MM.1S (cell line): ENCODE measurements at regions not wholly inside any gene's neighbourhood (a gene's known extent, or its start where the extent isn't known, plus 50 kb on each side); places are given as distances from the start of the nearest gene placed in this dataset.

Experiments
- DNase-seq: peaks from one replicate; pipeline ENCODE4 v3.0.0-alpha.2; 2015
- H2AFZ ChIP-seq: fragments of 300-600 bp; sonication (generic); 2 replicates; pipeline ENCODE4 v1.6.0; 2016; ENCODE audit warnings: antibody characterized with exemption, low read length
- H3F3A ChIP-seq: fragments of 300-600 bp; sonication (generic); 2 replicates; pipeline ENCODE4 v1.6.1; 2016; ENCODE audit warnings: mild to moderate bottlenecking, antibody characterized with exemption, low read length, moderate library complexity, mixed read lengths; ENCODE audit not compliant: insufficient read depth
- H3K27ac ChIP-seq: fragments of 300-600 bp; sonication (generic); 2 replicates; pipeline ENCODE4 v1.5.1; 2016; ENCODE audit warnings: mild to moderate bottlenecking, low read length
- H3K27me3 ChIP-seq: fragments of 300-600 bp; sonication (generic); replicated peaks from 2 replicates; pipeline ENCODE4 v1.6.0; 2016; ENCODE audit warnings: low read length; ENCODE audit not compliant: insufficient read depth
- H3K36me3 ChIP-seq: fragments of 300-600 bp; sonication (generic); replicated peaks from 2 replicates; pipeline ENCODE4 v1.6.1; 2016; ENCODE audit warnings: mild to moderate bottlenecking, low read length, mixed read lengths; ENCODE audit not compliant: insufficient read depth
- H3K4me1 ChIP-seq: fragments of 300-600 bp; sonication (generic); 2 replicates; pipeline ENCODE4 v1.6.1; 2016; ENCODE audit warnings: low read length, mixed read lengths
- H3K4me2 ChIP-seq: fragments of 300-600 bp; sonication (generic); 2 replicates; pipeline ENCODE4 v1.6.0; 2016; ENCODE audit warnings: low read depth, low read length
- H3K4me3 ChIP-seq: fragments of 300-600 bp; sonication (generic); 2 replicates; pipeline ENCODE4 v1.5.1; 2016; ENCODE audit warnings: low read length, mixed read lengths
- H3K79me2 ChIP-seq: fragments of 300-600 bp; sonication (generic); 2 replicates; pipeline ENCODE4 v1.6.1; 2016; ENCODE audit warnings: mixed run types, low read length, mixed read lengths
- H3K9ac ChIP-seq: fragments of 300-600 bp; sonication (generic); 2 replicates; pipeline ENCODE4 v1.6.1; 2016; ENCODE audit warnings: low read length, mixed read lengths
- H3K9me2 ChIP-seq: fragments of 300-600 bp; sonication (generic); replicated peaks from 2 replicates; pipeline ENCODE4 v1.6.1; 2016; ENCODE audit warnings: mild to moderate bottlenecking, low read length, mixed read lengths; ENCODE audit not compliant: insufficient read depth
- H3K9me3 ChIP-seq: fragments of 300-600 bp; sonication (generic); replicated peaks from 2 replicates; pipeline ENCODE4 v1.6.1; 2016; ENCODE audit warnings: mild to moderate bottlenecking, low read length, mixed read lengths; ENCODE audit not compliant: insufficient read depth
- H4K20me1 ChIP-seq: fragments of 300-600 bp; sonication (generic); 2 replicates; pipeline ENCODE4 v1.6.1; 2016; ENCODE audit warnings: mild to moderate bottlenecking, low read length, moderate library complexity, mixed read lengths; ENCODE audit not compliant: insufficient read depth
- CTCF ChIP-seq: fragments of 300-600 bp; sonication (generic); IDR thresholded peaks from 2 replicates; pipeline ENCODE4 v1.5.1; 2016; ENCODE audit warnings: antibody characterized with exemption, low read length, mixed read lengths
- EZH2 ChIP-seq: fragments of 300-600 bp; sonication (generic); optimal IDR thresholded peaks from 2 replicates; pipeline ENCODE3; 2017; ENCODE audit warnings: low read depth, mild to moderate bottlenecking, antibody characterized with exemption, low read length, mixed read lengths
- EZH2phosphoT487 ChIP-seq: fragments of 300-600 bp; sonication (generic); IDR thresholded peaks from 2 replicates; pipeline ENCODE4 v1.6.1; 2018; ENCODE audit warnings: antibody characterized with exemption, low read length

DNA sequence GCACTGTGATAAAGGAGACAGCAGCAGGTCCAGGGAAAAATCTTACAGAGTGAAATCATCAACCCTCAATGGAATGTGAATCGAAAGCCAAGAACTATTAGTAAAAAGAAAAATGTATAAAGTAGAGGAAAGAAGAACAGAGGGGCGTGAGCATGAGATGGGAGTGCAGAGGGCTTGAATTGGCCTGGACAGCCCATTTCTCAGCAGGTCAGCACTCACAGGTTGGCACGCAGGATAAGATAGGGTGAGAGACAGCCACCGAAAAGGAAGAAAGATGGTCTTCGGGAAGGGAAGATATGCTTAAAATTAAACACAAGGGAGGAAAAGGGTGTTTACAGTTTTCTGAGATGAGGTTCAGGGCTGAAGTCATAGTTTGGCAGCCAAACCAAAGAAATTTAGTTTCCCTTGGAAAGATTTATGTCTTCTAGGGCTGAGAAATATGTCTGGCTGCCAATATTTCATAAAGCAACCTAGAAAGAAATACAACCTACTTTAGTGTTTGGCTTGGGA lies 524.7 kb downstream of the SPATA31D1 start:
- no peaks in the 10 kb centered on the region for H4K20me1 ChIP-seq
- H3K4me3 ChIP-seq: no peak overlapping the region
- no peaks in the 10 kb centered on the region for H3K27me3 ChIP-seq
- no peak for DNase-seq
- H3K79me2 ChIP-seq: no peaks in the 10 kb centered on the region
- no peaks in the 10 kb centered on the region for H3K9me2 ChIP-seq
- no peak for TF ChIP-seq CTCF
- no peak for TF ChIP-seq EZH2phosphoT487
- TF ChIP-seq EZH2: no peak
- H3K4me2 ChIP-seq: no peak overlapping the region
- H2AFZ ChIP-seq: no peak overlapping the region
- no peaks in the 10 kb centered on the region for H3F3A ChIP-seq
- no peaks in the 10 kb centered on the region for H3K4me1 ChIP-seq
- no peak overlapping the region for H3K27ac ChIP-seq
- H3K36me3 ChIP-seq: no peaks in the 10 kb centered on the region
- no peaks in the 10 kb centered on the region for H3K9me3 ChIP-seq
- no peak overlapping the region for H3K9ac ChIP-seq

- Histone ChIP-seq H3F3A (no peaks in the 10 kb centered on the region), H3K9me2 (no peaks in the 10 kb centered on the region), H3K4me2 (no peak overlapping the region), H3K27ac (no peak overlapping the region), H4K20me1 (no peaks in the 10 kb centered on the region), H3K4me1 (no peaks in the 10 kb centered on the region), H3K27me3 (no peaks in the 10 kb centered on the region), H3K36me3 (no peaks in the 10 kb centered on the region), H3K9me3 (no peaks in the 10 kb centered on the region), H3K4me3 (no peak overlapping the region), H3K9ac (no peak overlapping the region), H3K79me2 (no peaks in the 10 kb centered on the region), H2AFZ (no peak overlapping the region)
- DNase-seq: no peak
- no peak for TF ChIP-seq EZH2phosphoT487
- TF ChIP-seq EZH2: no peak
- TF ChIP-seq CTCF: no peak
Observed at GRCh38 chr9:82513976-82514735, 525.6 kb downstream of the SPATA31D1 start.

- H3K9me3 ChIP-seq: no peaks in the 10 kb centered on the region
- no peaks in the 10 kb centered on the region for H3K4me1 ChIP-seq
- H3K79me2 ChIP-seq: no peaks in the 10 kb centered on the region
- no peak overlapping the region for H3K9ac ChIP-seq
- H3K27me3 ChIP-seq: no peaks in the 10 kb centered on the region
- no peak for DNase-seq
- H3K4me2 ChIP-seq: no peak overlapping the region
- no peaks in the 10 kb centered on the region for H4K20me1 ChIP-seq
- H2AFZ ChIP-seq: no peak overlapping the region
- H3K27ac ChIP-seq: no peak overlapping the region
- no peaks in the 10 kb centered on the region for H3F3A ChIP-seq
- H3K9me2 ChIP-seq: no peaks in the 10 kb centered on the region
- no peak overlapping the region for H3K4me3 ChIP-seq
- H3K36me3 ChIP-seq: no peaks in the 10 kb centered on the region
- no peak for TF ChIP-seq EZH2phosphoT487
- no peak for TF ChIP-seq CTCF
- TF ChIP-seq EZH2: no peak
Observed at GRCh38 chr9:82518868-82519267, 530.3 kb downstream of the SPATA31D1 start.
